ENCODE measurements at regions not wholly inside any gene's neighbourhood (a gene's known extent, or its start where the extent isn't known, plus 50 kb on each side); places are given as distances from the start of the nearest gene placed in this dataset.

- H3K27ac Mint-ChIP-seq = no peak overlapping the region
Observed at GRCh38 chr16:73724503-73724902, 572.1 kb upstream of the PSMD7 start.

DNA sequence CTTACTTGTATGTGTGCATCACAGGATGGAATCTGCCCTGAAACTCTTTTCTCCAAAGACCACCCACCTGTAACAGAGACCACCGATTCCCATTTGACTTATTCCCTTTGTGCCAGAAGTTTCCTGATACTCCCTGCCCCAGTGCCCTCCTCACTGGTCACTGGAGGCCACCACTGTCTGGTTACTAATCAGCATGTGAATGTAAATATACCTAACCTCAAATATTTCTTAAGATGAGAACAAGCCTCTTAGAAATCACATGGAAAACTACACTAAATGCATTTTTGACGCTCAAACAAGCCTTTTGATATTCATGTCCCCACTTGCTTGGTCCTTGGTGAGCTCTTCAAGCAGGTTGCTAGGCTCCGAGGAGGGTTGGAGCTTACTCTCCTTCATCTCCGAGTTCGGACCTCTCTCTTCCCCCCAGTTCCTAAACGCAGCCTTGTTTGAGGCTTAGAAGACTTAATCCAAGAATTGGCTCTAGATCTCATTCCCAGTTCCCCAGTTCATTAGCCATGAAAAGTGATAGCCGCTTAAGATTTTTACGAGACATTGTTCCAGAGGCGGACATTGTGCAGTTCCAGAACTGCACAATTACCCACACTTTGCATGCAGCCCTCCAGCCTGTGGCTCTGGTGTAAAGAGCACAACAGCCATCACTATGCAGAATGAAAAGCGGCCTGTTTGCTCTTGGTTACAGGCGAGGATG lies 579.2 kb upstream of the PSMD7 start:
- WGBS, 2 experiments (ENCODE audit: insufficient coverage in 1 of 2, insufficient read length in 1 of 2) = 90 to 95% methylated on average over 9 to 11 of the region's 11 CpGs
- Histone ChIP-seq H3K9ac (ENCODE audit: extremely low read depth, low read length, poor library complexity, severe bottlenecking) (no peak overlapping the region), H3K9me3 (ENCODE audit: control insufficient read depth, low read length) (no peaks in the 10 kb centered on the region), H3K4me1 (ENCODE audit: control insufficient read depth, insufficient read depth, low read length) (no peaks in the 10 kb centered on the region), H3K27me3 (ENCODE audit: control insufficient read depth, insufficient read depth, low read length, poor library complexity, severe bottlenecking) (no peaks in the 10 kb centered on the region), H3K27ac (ENCODE audit: low read depth, low read length) (no peak overlapping the region), H3K4me3 (ENCODE audit: low read length) (no peak overlapping the region), H3K36me3 (ENCODE audit: control insufficient read depth, insufficient read depth, low read length) (no peaks in the 10 kb centered on the region)
- Mint-ChIP-seq H3K27ac (no peak overlapping the region), H3K27me3 (ENCODE audit: insufficient read depth) (no peaks in the 10 kb centered on the region), H3K4me3 (no peak overlapping the region), H3K4me1 (peaks cover 12% of the 10 kb centered on the region), H3K36me3 (ENCODE audit: low read depth) (no peaks in the 10 kb centered on the region), H3K9me3 (no peaks in the 10 kb centered on the region)
- TF ChIP-seq, protein P1, sequence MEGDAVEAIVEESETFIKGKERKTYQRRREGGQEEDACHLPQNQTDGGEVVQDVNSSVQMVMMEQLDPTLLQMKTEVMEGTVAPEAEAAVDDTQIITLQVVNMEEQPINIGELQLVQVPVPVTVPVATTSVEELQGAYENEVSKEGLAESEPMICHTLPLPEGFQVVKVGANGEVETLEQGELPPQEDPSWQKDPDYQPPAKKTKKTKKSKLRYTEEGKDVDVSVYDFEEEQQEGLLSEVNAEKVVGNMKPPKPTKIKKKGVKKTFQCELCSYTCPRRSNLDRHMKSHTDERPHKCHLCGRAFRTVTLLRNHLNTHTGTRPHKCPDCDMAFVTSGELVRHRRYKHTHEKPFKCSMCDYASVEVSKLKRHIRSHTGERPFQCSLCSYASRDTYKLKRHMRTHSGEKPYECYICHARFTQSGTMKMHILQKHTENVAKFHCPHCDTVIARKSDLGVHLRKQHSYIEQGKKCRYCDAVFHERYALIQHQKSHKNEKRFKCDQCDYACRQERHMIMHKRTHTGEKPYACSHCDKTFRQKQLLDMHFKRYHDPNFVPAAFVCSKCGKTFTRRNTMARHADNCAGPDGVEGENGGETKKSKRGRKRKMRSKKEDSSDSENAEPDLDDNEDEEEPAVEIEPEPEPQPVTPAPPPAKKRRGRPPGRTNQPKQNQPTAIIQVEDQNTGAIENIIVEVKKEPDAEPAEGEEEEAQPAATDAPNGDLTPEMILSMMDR (conservative IDR thresholded peaks at IDR 0.05) = no peak
- DNase-seq = no peak

More at GRCh38 chr16:73724503-73724902, 572.1 kb upstream of the PSMD7 start:
- no peaks in the 10 kb centered on the region for H3K4me1 ChIP-seq (ENCODE audit: control insufficient read depth, insufficient read depth, low read length)
- H3K36me3 ChIP-seq (ENCODE audit: control insufficient read depth, insufficient read depth, low read length) = no peaks in the 10 kb centered on the region
- TF ChIP-seq, protein P1 (conservative IDR thresholded peaks at IDR 0.05) = no peak
- no peaks in the 10 kb centered on the region for H3K27me3 Mint-ChIP-seq (ENCODE audit: insufficient read depth)
- H3K27me3 ChIP-seq (ENCODE audit: control insufficient read depth, insufficient read depth, low read length, poor library complexity, severe bottlenecking) = no peaks in the 10 kb centered on the region
- no peak overlapping the region for H3K9ac ChIP-seq (ENCODE audit: extremely low read depth, low read length, poor library complexity, severe bottlenecking)
- no peaks in the 10 kb centered on the region for H3K4me1 Mint-ChIP-seq
- no peak overlapping the region for H3K27ac ChIP-seq (ENCODE audit: low read depth, low read length)
- DNase-seq = no peak
- 86 to 89% methylated on average over 1 to 2 of the region's 2 CpGs for whole genome bisulfite sequencing, 2 experiments (ENCODE audit: insufficient coverage in 1 of 2, insufficient read length in 1 of 2)
- no peak overlapping the region for H3K4me3 Mint-ChIP-seq
- no peaks in the 10 kb centered on the region for H3K9me3 Mint-ChIP-seq
- no peaks in the 10 kb centered on the region for H3K36me3 Mint-ChIP-seq (ENCODE audit: low read depth)
- H3K4me3 ChIP-seq (ENCODE audit: low read length) = no peak overlapping the region
- no peaks in the 10 kb centered on the region for H3K9me3 ChIP-seq (ENCODE audit: control insufficient read depth, low read length)

- WGBS, 2 experiments (ENCODE audit: insufficient coverage in 1 of 2, insufficient read length in 1 of 2) = 87 to 95% methylated on average over 5 to 8 of the region's 8 CpGs
- Histone ChIP-seq H3K9me3 (ENCODE audit: control insufficient read depth, low read length) (no peaks in the 10 kb centered on the region), H3K4me1 (ENCODE audit: control insufficient read depth, insufficient read depth, low read length) (no peaks in the 10 kb centered on the region), H3K4me3 (ENCODE audit: low read length) (no peak overlapping the region), H3K9ac (ENCODE audit: extremely low read depth, low read length, poor library complexity, severe bottlenecking) (no peak overlapping the region), H3K27ac (ENCODE audit: low read depth, low read length) (no peak overlapping the region), H3K27me3 (ENCODE audit: control insufficient read depth, insufficient read depth, low read length, poor library complexity, severe bottlenecking) (no peaks in the 10 kb centered on the region), H3K36me3 (ENCODE audit: control insufficient read depth, insufficient read depth, low read length) (no peaks in the 10 kb centered on the region)
- Mint-ChIP-seq H3K27me3 (ENCODE audit: insufficient read depth) (no peaks in the 10 kb centered on the region), H3K4me3 (no peak overlapping the region), H3K4me1 (peaks cover 25% of the 10 kb centered on the region), H3K36me3 (ENCODE audit: low read depth) (no peaks in the 10 kb centered on the region), H3K27ac (no peak overlapping the region), H3K9me3 (no peaks in the 10 kb centered on the region)
- DNase-seq = no peak
- TF ChIP-seq, protein P1 (conservative IDR thresholded peaks at IDR 0.05) = no peak
Observed at GRCh38 chr16:73714976-73715375, 581.6 kb upstream of the PSMD7 start.

Measured in endodermal cell (in vitro differentiated cells).